ENCODE measurements at regions not wholly inside any gene's neighbourhood (a gene's known extent, or its start where the extent isn't known, plus 50 kb on each side); places are given as distances from the start of the nearest gene placed in this dataset.

DNA sequence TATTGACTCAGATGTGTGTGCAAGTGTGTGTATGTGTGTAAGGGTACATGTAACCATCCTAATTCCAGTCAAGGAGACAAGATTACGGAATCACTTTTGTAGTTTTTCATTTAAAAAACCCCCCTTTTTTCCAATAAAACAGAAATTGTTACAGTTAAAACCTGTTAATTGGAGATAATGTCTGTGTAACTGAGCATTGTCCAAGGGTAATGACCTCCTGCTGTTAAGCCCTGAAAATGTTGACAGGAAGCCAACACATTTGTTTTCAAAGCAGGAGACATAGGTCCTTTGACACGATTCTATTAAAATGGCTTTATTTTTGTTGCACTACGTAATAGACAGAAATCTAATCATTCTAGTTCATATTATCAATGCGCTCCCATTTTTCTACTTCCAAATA, 457.3 kb upstream of the ARRDC3 start:
- Histone ChIP-seq H3K9me3 (ENCODE audit: control insufficient read depth, low read length) (no peaks in the 10 kb centered on the region), H3K4me3 (ENCODE audit: extremely low read depth, insufficient read depth, low read length, poor library complexity, severe bottlenecking) (no peak overlapping the region), H3K36me3 (ENCODE audit: control insufficient read depth, insufficient read depth, low read length) (no peaks in the 10 kb centered on the region), H3K27ac (ENCODE audit: low read depth, low read length, severe bottlenecking) (no peak overlapping the region), H3K4me1 (ENCODE audit: control insufficient read depth, insufficient read depth, low read length, poor library complexity, severe bottlenecking) (no peaks in the 10 kb centered on the region)
- 78 to 100% methylated on average over 1 to 2 of the region's 4 CpGs for WGBS, 2 experiments (ENCODE audit: insufficient coverage in 2 of 2)

DNA sequence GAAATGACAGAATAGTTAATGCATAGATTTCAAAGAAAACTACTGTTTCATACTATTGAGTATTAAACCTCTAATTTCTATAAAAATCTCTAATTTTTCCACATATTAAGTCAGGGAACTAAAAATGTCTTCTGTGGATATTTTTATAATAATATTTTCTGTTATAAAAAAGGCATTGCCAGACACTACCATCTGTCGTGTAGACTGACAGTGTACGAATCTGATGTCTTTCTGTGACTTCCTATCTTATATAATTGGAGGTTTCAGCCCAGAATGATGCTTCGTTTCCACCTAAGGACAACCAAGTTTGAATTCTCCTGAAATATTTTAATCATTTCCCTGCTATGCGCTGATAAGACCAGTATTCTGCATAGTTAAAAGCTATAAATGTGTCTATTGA, 456.6 kb upstream of the ARRDC3 start:
- no peaks in the 10 kb centered on the region for H3K9me3 ChIP-seq (ENCODE audit: control insufficient read depth, low read length)
- no CpG with 5 or more reads among the region's 4 CpGs for WGBS, 2 experiments (ENCODE audit: insufficient coverage in 2 of 2)
- no peaks in the 10 kb centered on the region for H3K4me1 ChIP-seq (ENCODE audit: control insufficient read depth, insufficient read depth, low read length, poor library complexity, severe bottlenecking)
- H3K36me3 ChIP-seq (ENCODE audit: control insufficient read depth, insufficient read depth, low read length) = no peaks in the 10 kb centered on the region
- H3K27ac ChIP-seq (ENCODE audit: low read depth, low read length, severe bottlenecking) = no peak overlapping the region
- H3K4me3 ChIP-seq (ENCODE audit: extremely low read depth, insufficient read depth, low read length, poor library complexity, severe bottlenecking) = no peak overlapping the region

DNA sequence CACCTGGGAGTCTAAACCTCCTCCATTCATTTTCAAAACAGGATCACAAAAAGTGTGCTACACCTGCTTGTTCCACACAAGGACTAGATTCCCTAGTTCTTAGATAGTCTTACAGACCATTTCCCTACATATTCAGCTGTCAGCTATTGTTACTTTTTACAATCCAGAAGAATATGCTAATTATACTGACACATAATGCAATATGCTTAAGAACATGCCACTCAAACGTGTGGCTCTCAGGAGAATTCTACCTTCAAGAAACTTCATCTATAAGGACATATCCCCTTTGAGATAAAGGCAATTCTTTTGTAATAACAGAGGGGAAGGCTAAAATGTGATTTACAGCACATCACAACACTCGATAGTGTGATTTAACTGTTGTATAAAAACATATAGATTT, 456.1 kb upstream of the ARRDC3 start:
- no peaks in the 10 kb centered on the region for H3K9me3 ChIP-seq (ENCODE audit: control insufficient read depth, low read length)
- WGBS, 2 experiments (ENCODE audit: insufficient coverage in 2 of 2) = no CpG with 5 or more reads among the region's 2 CpGs
- H3K4me1 ChIP-seq (ENCODE audit: control insufficient read depth, insufficient read depth, low read length, poor library complexity, severe bottlenecking) = no peaks in the 10 kb centered on the region
- no peaks in the 10 kb centered on the region for H3K36me3 ChIP-seq (ENCODE audit: control insufficient read depth, insufficient read depth, low read length)
- H3K27ac ChIP-seq (ENCODE audit: low read depth, low read length, severe bottlenecking) = no peak overlapping the region
- H3K4me3 ChIP-seq (ENCODE audit: extremely low read depth, insufficient read depth, low read length, poor library complexity, severe bottlenecking) = no peak overlapping the region

DNA sequence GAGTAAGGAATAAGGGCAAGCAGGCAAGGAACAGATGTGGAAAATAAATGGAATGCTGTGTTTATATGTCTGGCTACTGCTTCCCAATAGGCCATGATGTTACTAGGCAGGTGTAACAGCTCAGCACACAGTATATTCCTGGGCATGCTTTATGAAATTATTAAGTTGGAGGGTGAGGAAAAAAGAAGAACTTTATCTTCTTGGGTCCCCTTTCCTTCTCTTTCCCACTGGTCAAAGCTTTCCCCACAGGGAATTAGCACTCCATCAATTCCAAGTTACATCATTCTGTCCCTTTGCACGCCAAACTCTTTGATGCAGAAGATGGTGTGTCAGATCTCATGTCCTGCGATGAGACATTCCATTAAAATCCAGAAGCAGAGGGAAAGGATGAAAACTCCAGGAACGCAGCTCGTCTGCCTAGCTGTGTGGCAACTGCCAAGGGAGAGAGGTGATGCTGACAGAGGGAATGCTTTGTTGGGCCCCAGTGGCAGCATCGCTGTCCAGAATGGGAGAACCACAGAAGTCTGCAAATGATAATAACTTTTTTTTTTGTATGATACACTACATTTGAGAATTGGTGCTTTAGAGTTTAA, 447.3 kb upstream of the ARRDC3 start:
- H3K4me3 ChIP-seq (ENCODE audit: extremely low read depth, insufficient read depth, low read length, poor library complexity, severe bottlenecking) = no peak overlapping the region
- WGBS, 2 experiments (ENCODE audit: insufficient coverage in 2 of 2) = 82 to 88% methylated on average over 4 to 5 of the region's 5 CpGs
- H3K4me1 ChIP-seq (ENCODE audit: control insufficient read depth, insufficient read depth, low read length, poor library complexity, severe bottlenecking) = no peaks in the 10 kb centered on the region
- no peak overlapping the region for H3K27ac ChIP-seq (ENCODE audit: low read depth, low read length, severe bottlenecking)
- H3K36me3 ChIP-seq (ENCODE audit: control insufficient read depth, insufficient read depth, low read length) = no peaks in the 10 kb centered on the region
- no peaks in the 10 kb centered on the region for H3K9me3 ChIP-seq (ENCODE audit: control insufficient read depth, low read length)

DNA sequence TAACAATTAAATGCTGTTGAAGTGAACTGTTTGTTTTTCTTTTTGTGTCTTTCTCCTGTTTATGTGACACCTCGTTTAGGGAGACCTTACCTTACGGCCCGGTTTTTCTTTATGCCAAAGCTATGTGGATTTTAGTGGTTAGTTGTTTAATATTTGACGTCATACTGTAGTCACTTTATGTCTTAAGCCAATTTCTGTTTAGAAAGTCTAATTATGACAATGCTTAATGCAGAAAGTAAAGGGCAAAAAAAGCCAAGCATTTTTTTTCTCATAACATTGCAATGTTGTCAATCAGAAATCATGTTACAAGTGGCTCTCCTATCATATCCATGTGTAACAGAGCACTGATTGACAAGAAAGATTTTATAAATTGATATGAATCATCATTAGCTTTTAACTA, 442.5 kb upstream of the ARRDC3 start:
- no peak overlapping the region for H3K27ac ChIP-seq (ENCODE audit: low read depth, low read length, severe bottlenecking)
- H3K4me1 ChIP-seq (ENCODE audit: control insufficient read depth, insufficient read depth, low read length, poor library complexity, severe bottlenecking) = no peaks in the 10 kb centered on the region
- no peaks in the 10 kb centered on the region for H3K36me3 ChIP-seq (ENCODE audit: control insufficient read depth, insufficient read depth, low read length)
- H3K4me3 ChIP-seq (ENCODE audit: extremely low read depth, insufficient read depth, low read length, poor library complexity, severe bottlenecking) = no peak overlapping the region
- H3K9me3 ChIP-seq (ENCODE audit: control insufficient read depth, low read length) = no peaks in the 10 kb centered on the region
- WGBS, 2 experiments (ENCODE audit: insufficient coverage in 2 of 2) = 80% methylated on average over 2 of the region's 4 CpGs; no CpG with 5 or more reads in 1 of the 2 experiments

DNA sequence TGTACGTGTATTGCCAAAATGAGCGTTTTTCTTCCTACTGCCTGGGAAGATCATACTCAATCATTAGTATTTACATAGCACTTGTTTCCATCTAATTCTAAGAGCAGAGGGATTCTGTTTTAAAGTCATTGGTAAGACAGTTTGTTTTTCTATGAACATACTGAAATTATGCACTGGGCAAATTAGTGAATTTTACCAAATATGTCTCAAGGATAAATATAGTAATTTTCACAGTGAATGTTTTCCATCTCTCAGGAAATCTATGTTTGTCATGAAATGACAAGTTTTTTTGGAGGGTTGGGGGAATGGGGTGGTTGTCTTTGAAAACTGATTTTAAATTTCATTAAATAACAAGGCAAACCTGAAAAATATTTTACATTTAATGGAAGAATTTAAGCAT, 441.3 kb upstream of the ARRDC3 start:
- Histone ChIP-seq H3K9me3 (ENCODE audit: control insufficient read depth, low read length) (no peaks in the 10 kb centered on the region), H3K27ac (ENCODE audit: low read depth, low read length, severe bottlenecking) (no peak overlapping the region), H3K36me3 (ENCODE audit: control insufficient read depth, insufficient read depth, low read length) (no peaks in the 10 kb centered on the region), H3K4me3 (ENCODE audit: extremely low read depth, insufficient read depth, low read length, poor library complexity, severe bottlenecking) (no peak overlapping the region), H3K4me1 (ENCODE audit: control insufficient read depth, insufficient read depth, low read length, poor library complexity, severe bottlenecking) (no peaks in the 10 kb centered on the region)
- no CpG with 5 or more reads among the region's 2 CpGs for WGBS, 2 experiments (ENCODE audit: insufficient coverage in 2 of 2)

DNA sequence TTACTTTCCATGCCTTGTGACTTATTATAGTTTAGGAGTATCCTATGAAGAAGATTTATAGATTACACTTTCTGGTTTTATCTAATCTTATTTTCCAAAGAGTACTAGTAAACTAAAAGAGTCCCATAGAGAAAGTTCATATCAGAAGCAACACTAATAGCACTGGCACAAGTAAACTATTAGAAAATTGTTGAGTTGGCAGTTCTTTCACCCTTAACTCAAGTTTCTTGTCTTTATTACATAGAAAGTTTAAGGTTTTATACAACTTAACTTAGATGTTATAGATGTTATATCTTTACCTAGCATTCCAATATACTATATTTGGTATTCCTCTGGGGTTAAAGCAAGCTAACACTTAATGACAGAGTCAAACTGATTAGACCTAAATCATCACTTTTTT, 437.8 kb upstream of the ARRDC3 start:
- Histone ChIP-seq H3K36me3 (ENCODE audit: control insufficient read depth, insufficient read depth, low read length) (no peaks in the 10 kb centered on the region), H3K27ac (ENCODE audit: low read depth, low read length, severe bottlenecking) (no peak overlapping the region), H3K4me3 (ENCODE audit: extremely low read depth, insufficient read depth, low read length, poor library complexity, severe bottlenecking) (no peak overlapping the region), H3K9me3 (ENCODE audit: control insufficient read depth, low read length) (no peaks in the 10 kb centered on the region), H3K4me1 (ENCODE audit: control insufficient read depth, insufficient read depth, low read length, poor library complexity, severe bottlenecking) (no peaks in the 10 kb centered on the region)

DNA sequence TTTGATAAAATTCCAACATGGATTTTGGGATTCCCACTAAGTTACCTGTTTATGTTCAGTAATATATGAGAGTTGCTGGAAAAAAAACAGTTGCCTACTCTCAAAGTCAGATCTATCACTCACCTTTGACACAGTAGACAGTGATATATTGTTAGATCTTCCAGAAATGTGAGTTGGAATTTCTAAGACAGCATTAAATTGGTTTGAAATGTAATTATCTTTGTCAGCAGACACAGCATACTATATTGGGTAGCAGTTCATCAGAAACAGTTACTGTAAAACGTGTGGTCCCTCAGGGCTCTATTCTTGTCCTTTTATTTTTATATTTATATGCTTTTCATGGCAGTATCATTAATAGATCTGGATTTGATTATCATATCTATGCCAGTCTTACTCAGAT, 433.6 kb upstream of the ARRDC3 start:
- Histone ChIP-seq H3K4me1 (ENCODE audit: control insufficient read depth, insufficient read depth, low read length, poor library complexity, severe bottlenecking) (no peaks in the 10 kb centered on the region), H3K36me3 (ENCODE audit: control insufficient read depth, insufficient read depth, low read length) (no peaks in the 10 kb centered on the region), H3K4me3 (ENCODE audit: extremely low read depth, insufficient read depth, low read length, poor library complexity, severe bottlenecking) (no peak overlapping the region), H3K9me3 (ENCODE audit: control insufficient read depth, low read length) (no peaks in the 10 kb centered on the region), H3K27ac (ENCODE audit: low read depth, low read length, severe bottlenecking) (no peak overlapping the region)
- no CpG with 5 or more reads among the region's 1 CpG for whole genome bisulfite sequencing, 2 experiments (ENCODE audit: insufficient coverage in 2 of 2)

DNA sequence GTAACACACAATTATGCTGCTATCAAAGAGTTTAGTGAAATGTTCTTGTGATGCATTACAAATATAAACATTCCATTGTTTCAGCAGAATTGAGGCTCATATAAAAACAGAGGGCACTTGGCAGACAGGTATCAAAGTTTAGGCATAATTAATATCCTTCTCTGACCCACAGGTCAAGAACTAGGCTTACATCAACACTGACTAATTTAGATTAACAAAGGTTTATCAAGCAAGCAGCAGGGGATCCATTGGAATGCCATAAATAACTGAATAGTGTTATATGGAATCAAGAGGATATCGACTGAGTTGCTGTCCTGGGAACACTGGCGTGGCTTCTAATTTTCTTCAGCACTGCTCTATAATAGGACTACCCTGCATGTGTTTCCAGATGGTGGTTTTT, 414.5 kb upstream of the ARRDC3 start:
- no peaks in the 10 kb centered on the region for H3K36me3 ChIP-seq (ENCODE audit: control insufficient read depth, insufficient read depth, low read length)
- no peak overlapping the region for H3K4me3 ChIP-seq (ENCODE audit: extremely low read depth, insufficient read depth, low read length, poor library complexity, severe bottlenecking)
- WGBS, 2 experiments (ENCODE audit: insufficient coverage in 2 of 2) = 67% methylated on average over 2 of the region's 2 CpGs; no CpG with 5 or more reads in 1 of the 2 experiments
- no peaks in the 10 kb centered on the region for H3K4me1 ChIP-seq (ENCODE audit: control insufficient read depth, insufficient read depth, low read length, poor library complexity, severe bottlenecking)
- H3K27ac ChIP-seq (ENCODE audit: low read depth, low read length, severe bottlenecking) = no peak overlapping the region
- peaks cover 3% of the 10 kb centered on the region for H3K9me3 ChIP-seq (ENCODE audit: control insufficient read depth, low read length)

DNA sequence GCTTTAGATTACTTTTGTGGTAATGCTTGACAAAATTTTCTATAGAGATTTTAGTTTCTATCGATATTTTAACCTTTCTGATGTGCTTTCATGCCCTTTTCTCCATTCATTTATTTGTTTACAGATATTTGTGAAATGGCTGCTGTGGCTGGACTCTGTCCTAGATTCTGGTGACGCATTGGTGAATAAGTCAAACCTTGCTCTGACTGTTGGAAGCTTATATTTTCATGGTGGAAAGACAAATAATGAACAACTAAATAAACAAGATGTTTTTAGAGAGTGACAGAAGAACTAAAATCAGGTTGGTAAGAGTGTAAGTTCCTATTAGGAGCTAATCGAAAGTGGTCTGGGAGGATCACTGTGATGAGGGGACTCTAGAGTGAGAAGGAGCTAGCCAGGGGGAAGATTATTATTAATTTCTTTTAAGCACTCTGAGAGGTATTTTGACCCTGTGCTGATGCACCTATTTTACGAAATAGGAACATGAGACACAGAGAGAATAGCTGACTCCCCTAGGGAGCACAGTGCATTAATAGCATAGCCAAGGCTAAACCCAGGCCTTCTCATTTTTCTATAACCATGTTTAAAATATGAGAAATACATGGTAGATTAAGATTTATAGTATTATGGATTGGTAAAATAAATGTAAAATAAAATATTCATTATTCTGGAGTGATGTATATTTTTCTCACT, 411.9 kb upstream of the ARRDC3 start:
- H3K9me3 ChIP-seq (ENCODE audit: control insufficient read depth, low read length) = no peaks in the 10 kb centered on the region
- H3K4me3 ChIP-seq (ENCODE audit: extremely low read depth, insufficient read depth, low read length, poor library complexity, severe bottlenecking) = no peak overlapping the region
- 95% methylated on average over 1 of the region's 4 CpGs; no CpG with 5 or more reads in 1 of the 2 experiments for WGBS, 2 experiments (ENCODE audit: insufficient coverage in 2 of 2)
- no peaks in the 10 kb centered on the region for H3K4me1 ChIP-seq (ENCODE audit: control insufficient read depth, insufficient read depth, low read length, poor library complexity, severe bottlenecking)
- no peaks in the 10 kb centered on the region for H3K36me3 ChIP-seq (ENCODE audit: control insufficient read depth, insufficient read depth, low read length)
- H3K27ac ChIP-seq (ENCODE audit: low read depth, low read length, severe bottlenecking) = no peak overlapping the region

DNA sequence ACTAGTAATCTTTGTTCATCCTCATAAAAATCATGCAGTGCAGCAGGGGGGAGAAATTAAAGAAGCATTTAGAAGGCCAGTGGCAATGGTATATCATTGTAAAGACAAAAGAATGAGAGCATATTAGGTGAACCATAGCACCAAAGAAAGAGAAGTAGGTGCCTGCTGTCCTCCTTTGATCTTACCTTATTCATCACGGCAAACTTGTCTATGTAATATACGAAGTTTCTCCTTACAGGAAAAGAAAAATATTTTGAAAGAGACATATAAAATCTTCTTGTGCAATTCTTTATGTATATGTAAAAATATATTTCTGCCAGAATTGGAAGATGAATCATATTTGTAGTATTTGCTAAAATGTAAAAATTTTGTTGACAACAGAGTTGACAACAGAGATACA, 411.3 kb upstream of the ARRDC3 start:
- no peaks in the 10 kb centered on the region for H3K9me3 ChIP-seq (ENCODE audit: control insufficient read depth, low read length)
- H3K36me3 ChIP-seq (ENCODE audit: control insufficient read depth, insufficient read depth, low read length) = no peaks in the 10 kb centered on the region
- H3K4me3 ChIP-seq (ENCODE audit: extremely low read depth, insufficient read depth, low read length, poor library complexity, severe bottlenecking) = no peak overlapping the region
- H3K4me1 ChIP-seq (ENCODE audit: control insufficient read depth, insufficient read depth, low read length, poor library complexity, severe bottlenecking) = no peaks in the 10 kb centered on the region
- no CpG with 5 or more reads among the region's 2 CpGs for WGBS, 2 experiments (ENCODE audit: insufficient coverage in 2 of 2)
- H3K27ac ChIP-seq (ENCODE audit: low read depth, low read length, severe bottlenecking) = no peak overlapping the region
